Activated CD4-positive, alpha-beta T cell treated with anti-CD3 and anti-CD28 coated beads, Interleukin-2, Interleukin-6, amounts not matched to agents 100 ng/mL and 50 ng/mL, durations not matched to agents 16 hours and 8 hours (primary cell): ENCODE measurements at regions not wholly inside any gene's neighbourhood (a gene's known extent, or its start where the extent isn't known, plus 50 kb on each side); places are given as distances from the start of the nearest gene placed in this dataset.
"Not testable (repeated sequence)": the region's sequence is repeated elsewhere in the genome, so short reads cannot be mapped to it uniquely, and the experiment has no call there.

Experiments
- DNase-seq: peaks from one replicate; pipeline ENCODE4 v3.0.0-alpha.2; 2020

GRCh38 chr20:57996465-57996864, 232.0 kb downstream of the ANKRD60 start:
- no peak for DNase-seq

- no peak for DNase-seq
Observed at GRCh38 chr20:57995381-57995977, 233.0 kb downstream of the ANKRD60 start.

- DNase-seq, result no peak
Observed at GRCh38 chr20:57993716-57994431, 234.6 kb downstream of the ANKRD60 start.

GRCh38 chr20:57991211-57991881, 237.1 kb downstream of the ANKRD60 start:
- no peak for DNase-seq

GRCh38 chr20:57990396-57990987, 238.0 kb downstream of the ANKRD60 start:
- DNase-seq, result no peak

- DNase-seq, result no peak
Observed at GRCh38 chr20:57988828-57989227, 239.6 kb downstream of the ANKRD60 start.

- DNase-seq, result no peak
Observed at GRCh38 chr20:57988422-57988821, 240.0 kb downstream of the ANKRD60 start.

- DNase-seq, result no peak
Observed at GRCh38 chr20:57987659-57988058, 240.8 kb downstream of the ANKRD60 start.

- no peak for DNase-seq
Observed at GRCh38 chr20:57986666-57987065, 241.8 kb downstream of the ANKRD60 start.

- no peak for DNase-seq
Observed at GRCh38 chr20:57985278-57985677, 243.2 kb downstream of the ANKRD60 start.

- no peak for DNase-seq
Observed at GRCh38 chr20:57983082-57983481, 245.4 kb downstream of the ANKRD60 start.

- DNase-seq, result no peak
Observed at GRCh38 chr20:57980506-57980905, 247.9 kb downstream of the ANKRD60 start.

- DNase-seq, result no peak
Observed at GRCh38 chr20:57977569-57977968, 250.9 kb downstream of the ANKRD60 start.

GRCh38 chr20:57977141-57977540, 251.3 kb downstream of the ANKRD60 start:
- DNase-seq, result no peak

- DNase-seq, result no peak
Observed at GRCh38 chr20:57974863-57975262, 253.6 kb downstream of the ANKRD60 start.

GRCh38 chr20:57973886-57974285, 254.6 kb downstream of the ANKRD60 start:
- no peak for DNase-seq

GRCh38 chr20:57971583-57971982, 256.9 kb downstream of the ANKRD60 start:
- DNase-seq, result not testable (repeated sequence)

GRCh38 chr20:57970856-57971255, 257.6 kb downstream of the ANKRD60 start:
- no peak for DNase-seq

- DNase-seq, result no peak
Observed at GRCh38 chr20:57970116-57970515, 258.3 kb downstream of the ANKRD60 start.

- DNase-seq, result no peak
Observed at GRCh38 chr20:57968120-57968519, 258.3 kb upstream of the PMEPA1 start.

- no peak for DNase-seq
Observed at GRCh38 chr20:57967364-57967763, 257.5 kb upstream of the PMEPA1 start.

- no peak for DNase-seq
Observed at GRCh38 chr20:57966620-57967019, 256.8 kb upstream of the PMEPA1 start.

GRCh38 chr20:57965441-57965840, 255.6 kb upstream of the PMEPA1 start:
- no peak for DNase-seq
